NCI-H82 treated with DMSO at 0.1 percent for 48 hours (cell line): ENCODE measurements at regions not wholly inside any gene's neighbourhood (a gene's known extent, or its start where the extent isn't known, plus 50 kb on each side); places are given as distances from the start of the nearest gene placed in this dataset.
"Not testable (repeated sequence)": the region's sequence is repeated elsewhere in the genome, so short reads cannot be mapped to it uniquely, and the experiment has no call there.

Experiments used
- DNase-seq: peaks from one replicate; lab custom pipeline; 2025; ENCODE audit not compliant: unreplicated experiment; lab: John Stamatoyannopoulos, UW

- no peak for DNase-seq
Observed at GRCh38 chr6:67790569-67790968, 844.5 kb upstream of the ADGRB3 start.

DNA sequence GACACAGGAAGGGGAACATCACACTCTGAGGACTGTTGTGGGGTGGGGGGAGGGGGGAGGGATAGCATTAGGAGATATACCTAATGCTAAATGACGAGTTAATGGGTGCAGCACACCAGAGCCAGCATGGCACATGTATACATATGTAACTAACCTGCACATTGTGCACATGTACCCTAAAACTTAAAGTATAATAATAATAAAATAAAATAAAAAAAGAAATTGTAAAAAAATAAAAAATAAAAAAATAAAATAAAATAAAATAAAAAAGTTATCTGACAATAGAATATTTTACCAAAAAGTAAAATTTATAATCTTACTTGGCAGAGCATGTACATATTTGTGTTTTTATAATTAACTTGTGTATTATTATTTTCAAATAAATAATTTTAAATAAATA lies 848.0 kb upstream of the ADGRB3 start:
- not testable (repeated sequence) for DNase-seq

DNA sequence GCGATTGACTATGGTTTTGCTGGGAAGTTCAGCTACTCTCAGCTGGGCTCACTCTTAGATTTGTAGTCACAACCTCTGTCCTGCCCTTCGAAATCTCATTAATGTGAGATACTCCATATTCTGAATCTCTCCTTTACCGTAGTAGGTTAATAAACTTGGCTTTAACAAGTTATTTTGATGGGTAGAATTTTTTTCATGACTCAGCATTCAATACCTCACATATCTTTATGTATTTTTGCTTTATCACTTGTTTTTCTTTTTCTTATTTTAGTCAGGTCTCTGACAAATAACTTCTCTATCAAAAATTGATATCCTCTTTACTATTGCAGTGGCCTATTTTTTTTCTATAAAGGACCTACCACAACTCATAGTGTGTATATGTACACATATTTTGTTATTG lies 855.2 kb upstream of the ADGRB3 start:
- DNase-seq: no peak

DNA sequence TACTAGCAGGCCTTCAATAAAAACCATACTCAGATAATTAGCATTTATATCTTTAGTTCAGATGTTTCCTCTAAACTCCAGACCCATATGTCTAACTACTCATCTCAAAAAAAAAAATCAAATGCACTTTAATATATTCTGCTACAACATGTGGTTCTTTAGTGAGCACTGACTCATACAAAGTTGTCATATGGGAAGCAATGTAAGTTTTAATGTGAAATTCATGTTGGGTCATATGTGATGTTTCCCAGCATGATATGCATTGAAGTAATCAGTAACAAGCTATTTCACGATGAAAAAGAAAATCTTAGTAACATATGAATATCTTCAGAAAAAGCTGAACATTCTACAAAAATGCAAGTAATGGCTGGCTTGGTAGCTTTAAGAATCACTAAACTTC lies 859.7 kb upstream of the ADGRB3 start:
- DNase-seq: no peak

- no peak for DNase-seq
Observed at GRCh38 chr6:67768972-67769371, 866.1 kb upstream of the ADGRB3 start.

DNA sequence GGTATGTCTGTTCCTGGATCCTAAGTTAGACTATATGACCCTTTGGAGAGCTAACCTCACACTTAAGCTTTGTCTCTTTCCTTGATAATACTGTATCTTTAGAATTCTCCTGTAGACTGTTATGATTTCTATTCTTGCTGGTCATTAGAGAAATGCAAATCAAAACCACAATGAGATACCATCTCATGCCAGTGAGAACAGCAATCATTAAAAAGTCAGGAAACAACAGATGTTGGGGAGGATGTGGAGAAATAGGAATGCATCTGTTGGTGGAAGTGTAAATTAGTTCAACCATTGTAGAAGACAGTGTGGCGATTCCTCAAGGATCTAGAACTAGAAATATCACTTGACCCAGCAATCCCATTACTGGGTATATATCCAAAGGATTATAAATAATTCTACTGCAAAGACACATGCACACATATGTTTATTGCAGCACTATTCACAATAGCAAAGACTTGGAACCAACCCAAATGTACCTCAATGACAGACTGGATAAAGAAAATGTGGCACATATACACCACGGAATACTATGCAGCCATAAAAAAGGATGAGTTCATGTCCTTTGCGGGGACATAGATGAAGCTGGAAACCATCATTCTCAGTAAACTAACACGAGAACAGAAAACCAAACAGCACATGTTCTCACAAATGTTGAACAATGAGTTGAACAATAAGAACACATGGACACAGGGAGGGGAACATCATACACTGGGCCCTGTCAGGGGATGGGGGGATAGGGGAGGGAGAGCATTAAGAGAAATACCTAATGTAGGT lies 867.8 kb upstream of the ADGRB3 start:
- DNase-seq: not testable (repeated sequence)

- DNase-seq: no peak
Observed at GRCh38 chr6:67766057-67766456, 869.0 kb upstream of the ADGRB3 start.

DNA sequence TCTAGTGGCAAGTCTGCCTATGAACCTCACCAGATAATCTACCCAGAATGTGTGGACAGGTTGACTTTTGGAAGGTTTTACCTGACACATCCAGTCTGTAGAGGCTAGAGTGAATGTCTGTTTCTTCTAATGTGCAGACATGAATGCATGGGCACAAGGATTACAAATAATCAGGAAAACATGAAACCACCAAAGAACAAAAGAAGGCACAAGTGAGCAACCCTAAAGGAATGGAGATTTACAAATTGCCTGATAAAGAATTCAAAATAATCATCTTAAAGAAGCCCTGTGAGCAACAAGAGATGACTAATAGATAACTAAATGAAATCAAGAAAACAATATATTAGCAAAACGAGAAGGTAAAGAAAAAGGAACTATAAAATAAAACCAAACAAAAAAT lies 876.1 kb upstream of the ADGRB3 start:
- DNase-seq: no peak

DNA sequence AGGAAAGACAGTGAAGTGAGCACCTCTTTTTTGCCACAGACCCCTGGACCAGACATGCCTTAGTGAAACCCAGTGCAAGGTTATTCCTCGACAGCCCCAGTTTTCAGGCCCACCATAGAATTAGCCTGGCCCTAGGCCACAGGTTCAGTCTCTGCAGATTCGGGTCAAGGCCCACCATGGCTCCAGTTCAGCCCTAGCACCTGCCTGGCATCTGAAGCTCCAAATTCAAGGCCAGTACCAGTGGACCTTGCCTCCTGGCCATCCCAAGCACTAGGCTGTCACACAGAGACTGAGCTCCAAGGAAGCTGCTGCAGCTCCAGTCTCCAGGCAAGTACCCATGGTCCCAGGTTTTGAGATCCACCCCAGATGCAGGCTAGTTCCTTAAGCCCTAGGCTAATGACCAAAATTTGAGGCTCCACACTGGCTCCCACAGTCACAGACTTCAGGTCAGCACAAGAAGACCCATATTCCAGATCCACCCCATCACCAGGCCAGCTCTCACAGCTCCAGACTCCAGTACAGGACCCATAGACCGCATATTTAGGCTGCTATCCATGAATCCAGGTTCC lies 877.5 kb upstream of the ADGRB3 start:
- no peak for DNase-seq

- no peak for DNase-seq
Observed at GRCh38 chr6:67748521-67748920, 886.6 kb upstream of the ADGRB3 start.

DNA sequence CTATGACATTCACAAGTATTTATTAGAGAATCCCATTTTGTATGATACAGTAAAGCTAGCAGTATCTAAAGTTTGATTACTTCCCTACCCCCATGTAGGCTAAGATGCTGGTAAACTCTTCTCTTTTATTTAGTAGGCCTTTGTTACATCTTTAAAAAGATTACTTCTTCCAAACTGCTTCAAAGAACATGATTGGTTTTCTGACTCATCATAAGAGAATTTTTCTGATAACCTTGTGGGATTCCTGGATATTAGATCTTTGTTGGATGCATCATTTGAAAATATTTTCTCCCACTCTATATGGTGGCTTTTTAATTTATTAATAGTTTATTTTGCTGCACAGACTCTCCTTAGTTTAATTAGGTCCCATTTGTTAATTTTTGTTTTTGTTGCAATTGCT lies 898.3 kb upstream of the ADGRB3 start:
- no peak for DNase-seq

GRCh38 chr6:67736161-67736560 lies 898.9 kb upstream of the ADGRB3 start:
- no peak for DNase-seq

GRCh38 chr6:67735623-67736022 lies 899.5 kb upstream of the ADGRB3 start:
- DNase-seq: no peak

GRCh38 chr6:67722861-67723261 lies 912.2 kb upstream of the ADGRB3 start:
- DNase-seq: no peak

GRCh38 chr6:67717281-67717680 lies 917.8 kb upstream of the ADGRB3 start:
- no peak for DNase-seq

DNA sequence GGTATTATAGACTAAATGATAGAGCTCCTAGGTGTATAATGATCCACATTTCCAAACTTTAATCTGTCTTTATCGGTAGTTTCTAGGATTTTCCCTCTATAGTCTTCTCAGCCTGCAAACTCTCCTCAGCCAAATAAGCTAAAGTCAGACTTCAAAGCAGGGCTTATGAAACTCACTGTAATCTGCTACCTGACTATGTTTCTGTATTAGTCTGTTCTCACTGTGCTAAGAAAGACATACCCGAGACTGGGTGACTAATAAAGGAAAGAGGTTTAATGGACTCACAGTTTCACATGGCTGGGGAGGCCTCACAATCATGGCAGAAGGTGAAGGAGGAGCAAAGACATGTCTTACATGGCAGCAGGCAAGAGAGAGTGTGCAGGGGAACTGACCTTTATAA lies 928.7 kb upstream of the ADGRB3 start:
- DNase-seq: no peak

- DNase-seq: no peak
Observed at GRCh38 chr6:67698534-67698933, 936.5 kb upstream of the ADGRB3 start.

DNA sequence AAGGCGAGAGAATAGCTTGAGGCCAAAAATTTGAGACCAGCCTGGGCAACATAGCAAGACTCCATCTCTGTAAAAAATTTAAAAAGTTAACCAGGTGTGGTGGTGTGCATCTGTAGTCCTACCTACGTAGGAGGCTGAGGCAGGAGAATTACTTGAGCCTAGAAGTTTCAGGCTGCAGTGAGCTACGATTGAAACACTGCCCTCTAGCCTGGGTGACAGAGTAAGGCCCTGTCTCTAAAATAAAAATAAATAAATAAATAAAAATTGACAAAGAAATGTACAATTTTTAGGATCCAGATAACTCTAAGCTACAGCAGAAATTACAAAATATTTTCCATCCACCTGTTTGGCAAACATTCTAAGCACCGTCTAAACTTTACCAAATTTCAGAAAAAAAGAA lies 941.0 kb upstream of the ADGRB3 start:
- no peak for DNase-seq

DNA sequence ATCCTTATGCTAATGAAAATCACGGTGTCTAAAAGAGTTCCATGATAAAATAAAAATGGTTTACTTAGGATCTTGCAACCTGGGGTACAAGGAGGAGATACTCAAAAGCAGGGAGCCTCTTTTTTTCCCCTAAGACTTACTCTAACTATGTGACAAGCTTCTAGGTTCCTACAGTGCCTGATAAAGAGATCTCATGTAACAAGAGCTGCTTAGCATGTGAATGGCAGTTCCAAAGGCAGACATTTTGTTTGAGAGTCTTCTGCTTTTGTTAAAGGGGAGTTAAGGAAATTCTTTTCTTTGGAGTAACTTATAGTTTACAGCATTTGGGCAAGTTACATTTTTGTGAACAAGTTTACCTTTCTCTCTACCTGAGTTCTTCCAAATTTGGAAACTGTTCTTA lies 945.8 kb upstream of the ADGRB3 start:
- DNase-seq: no peak

GRCh38 chr6:67687396-67687795 lies 947.7 kb upstream of the ADGRB3 start:
- DNase-seq: no peak

GRCh38 chr6:67686225-67686624 lies 948.9 kb upstream of the ADGRB3 start:
- DNase-seq: not testable (repeated sequence)

DNA sequence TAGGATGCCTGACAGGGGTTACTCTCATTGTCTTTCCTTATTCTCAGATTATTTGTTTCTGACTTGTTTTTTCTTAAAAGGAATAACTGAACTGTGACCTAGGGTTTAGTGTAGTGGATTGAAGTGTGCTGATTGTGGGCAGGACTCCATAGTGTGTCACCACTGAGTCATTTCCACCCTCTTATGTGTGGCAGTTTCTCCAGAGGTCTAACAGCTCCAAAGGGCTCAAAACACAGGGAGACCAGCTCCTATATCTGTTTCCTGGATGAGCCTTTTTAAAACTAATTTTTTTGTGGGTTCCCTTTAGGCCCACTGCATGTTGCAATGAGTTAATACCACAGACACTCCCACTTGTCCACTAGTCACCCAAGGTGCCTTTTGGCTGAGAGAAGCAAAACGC lies 951.1 kb upstream of the ADGRB3 start:
- DNase-seq: no peak
